HepG2 (cell line): ENCODE measurements at regions not wholly inside any gene's neighbourhood (a gene's known extent, or its start where the extent isn't known, plus 50 kb on each side); places are given as distances from the start of the nearest gene placed in this dataset.

Experiments
- BCL6 ChIP-seq: IDR thresholded peaks from 2 replicates; pipeline ENCODE4 v1.6.1; 2016; ENCODE audit warnings: missing genetic modification reagents, missing compliant biosample characterization
- BRD4 ChIP-seq: sonication (generic); formaldehyde crosslinking; IDR thresholded peaks from 2 replicates; pipeline ENCODE4 v1.4.0; 2020; ENCODE audit warnings: missing genetic modification reagents
- HCFC1 ChIP-seq: fragments of 150-350 bp; IDR thresholded peaks from 2 replicates; pipeline ENCODE4 v1.6.1; 2014; ENCODE audit warnings: low read depth, low read length
- MIER2 ChIP-seq: IDR thresholded peaks from 2 replicates; pipeline ENCODE4 v1.6.1; 2016; ENCODE audit warnings: missing biosample characterization, missing genetic modification reagents
- MXI1 ChIP-seq: IDR thresholded peaks from 3 replicates; pipeline ENCODE4 v1.6.1; 2012; ENCODE audit warnings: low read depth, low read length, inconsistent platforms, borderline replicate concordance
- POLR2A ChIP-seq, 2 experiments: IDR thresholded peaks; 2 replicates each; pipeline ENCODE4 v1.6.1; 2011; ENCODE audit warnings: low read depth in 2 of 2, low read length in 2 of 2, mild to moderate bottlenecking in 1 of 2, moderate library complexity in 1 of 2; ENCODE audit not compliant: insufficient read depth in 1 of 2
- TGIF2 ChIP-seq: IDR thresholded peaks from 2 replicates; pipeline ENCODE4 v1.6.1; 2016; ENCODE audit warnings: control low read depth, missing compliant biosample characterization
- TOPORS ChIP-seq: sonication (generic); formaldehyde crosslinking; IDR thresholded peaks from 2 replicates; pipeline ENCODE4 v1.8.0; 2023; ENCODE audit warnings: mild to moderate bottlenecking, missing genetic modification reagents
- ZNF282 ChIP-seq: fragments of 450-650 bp; IDR thresholded peaks from 2 replicates; pipeline ENCODE4 v1.6.1; 2018; ENCODE audit not compliant: partially characterized antibody
- ZNF580 ChIP-seq: IDR thresholded peaks from 2 replicates; pipeline ENCODE4 v1.6.1; 2016; ENCODE audit warnings: low read depth, borderline replicate concordance
- TF ChIP-seq, protein P1 (sequence below): sonication (generic); formaldehyde crosslinking; IDR thresholded peaks from 2 replicates; pipeline ENCODE4 v1.5.0; 2020; ENCODE audit warnings: mild to moderate bottlenecking, missing genetic modification reagents, moderate library complexity
- TF ChIP-seq, protein P2 (sequence below): sonication (generic); formaldehyde crosslinking; IDR thresholded peaks from 2 replicates; pipeline ENCODE4 v1.8.0; 2022; ENCODE audit warnings: mild to moderate bottlenecking, missing genetic modification reagents, moderate library complexity
- TF ChIP-seq, protein P3 (sequence below): sonication (generic); formaldehyde crosslinking; IDR thresholded peaks from 2 replicates; pipeline ENCODE4 v1.5.0; 2020; ENCODE audit warnings: mild to moderate bottlenecking, missing genetic modification reagents, borderline replicate concordance

GRCh38 chr2:150003544-150003943, 416.0 kb upstream of the MMADHC start:
- TF ChIP-seq HCFC1 (no peak), TOPORS (CRISPR knock-in tag) (no peak), MXI1 (no peak), BRD4 (CRISPR knock-in tag) (no peak), MIER2 (CRISPR knock-in tag) (no peak), ZNF580 (CRISPR knock-in tag) (no peak), ZNF282 (no peak), BCL6 (CRISPR knock-in tag) (no peak), TGIF2 (CRISPR knock-in tag) (no peak), POLR2A (IDR thresholded peaks at IDR 0.05; ENCODE audit: insufficient read depth in 1 of 2, low read depth in 2 of 2, low read length in 2 of 2) (no peak)
- TF ChIP-seq, protein P1, sequence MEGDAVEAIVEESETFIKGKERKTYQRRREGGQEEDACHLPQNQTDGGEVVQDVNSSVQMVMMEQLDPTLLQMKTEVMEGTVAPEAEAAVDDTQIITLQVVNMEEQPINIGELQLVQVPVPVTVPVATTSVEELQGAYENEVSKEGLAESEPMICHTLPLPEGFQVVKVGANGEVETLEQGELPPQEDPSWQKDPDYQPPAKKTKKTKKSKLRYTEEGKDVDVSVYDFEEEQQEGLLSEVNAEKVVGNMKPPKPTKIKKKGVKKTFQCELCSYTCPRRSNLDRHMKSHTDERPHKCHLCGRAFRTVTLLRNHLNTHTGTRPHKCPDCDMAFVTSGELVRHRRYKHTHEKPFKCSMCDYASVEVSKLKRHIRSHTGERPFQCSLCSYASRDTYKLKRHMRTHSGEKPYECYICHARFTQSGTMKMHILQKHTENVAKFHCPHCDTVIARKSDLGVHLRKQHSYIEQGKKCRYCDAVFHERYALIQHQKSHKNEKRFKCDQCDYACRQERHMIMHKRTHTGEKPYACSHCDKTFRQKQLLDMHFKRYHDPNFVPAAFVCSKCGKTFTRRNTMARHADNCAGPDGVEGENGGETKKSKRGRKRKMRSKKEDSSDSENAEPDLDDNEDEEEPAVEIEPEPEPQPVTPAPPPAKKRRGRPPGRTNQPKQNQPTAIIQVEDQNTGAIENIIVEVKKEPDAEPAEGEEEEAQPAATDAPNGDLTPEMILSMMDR (CRISPR knock-in tag) = no peak
- TF ChIP-seq, protein P2, sequence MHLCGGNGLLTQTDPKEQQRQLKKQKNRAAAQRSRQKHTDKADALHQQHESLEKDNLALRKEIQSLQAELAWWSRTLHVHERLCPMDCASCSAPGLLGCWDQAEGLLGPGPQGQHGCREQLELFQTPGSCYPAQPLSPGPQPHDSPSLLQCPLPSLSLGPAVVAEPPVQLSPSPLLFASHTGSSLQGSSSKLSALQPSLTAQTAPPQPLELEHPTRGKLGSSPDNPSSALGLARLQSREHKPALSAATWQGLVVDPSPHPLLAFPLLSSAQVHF (CRISPR knock-in tag) = no peak
- TF ChIP-seq, protein P3, sequence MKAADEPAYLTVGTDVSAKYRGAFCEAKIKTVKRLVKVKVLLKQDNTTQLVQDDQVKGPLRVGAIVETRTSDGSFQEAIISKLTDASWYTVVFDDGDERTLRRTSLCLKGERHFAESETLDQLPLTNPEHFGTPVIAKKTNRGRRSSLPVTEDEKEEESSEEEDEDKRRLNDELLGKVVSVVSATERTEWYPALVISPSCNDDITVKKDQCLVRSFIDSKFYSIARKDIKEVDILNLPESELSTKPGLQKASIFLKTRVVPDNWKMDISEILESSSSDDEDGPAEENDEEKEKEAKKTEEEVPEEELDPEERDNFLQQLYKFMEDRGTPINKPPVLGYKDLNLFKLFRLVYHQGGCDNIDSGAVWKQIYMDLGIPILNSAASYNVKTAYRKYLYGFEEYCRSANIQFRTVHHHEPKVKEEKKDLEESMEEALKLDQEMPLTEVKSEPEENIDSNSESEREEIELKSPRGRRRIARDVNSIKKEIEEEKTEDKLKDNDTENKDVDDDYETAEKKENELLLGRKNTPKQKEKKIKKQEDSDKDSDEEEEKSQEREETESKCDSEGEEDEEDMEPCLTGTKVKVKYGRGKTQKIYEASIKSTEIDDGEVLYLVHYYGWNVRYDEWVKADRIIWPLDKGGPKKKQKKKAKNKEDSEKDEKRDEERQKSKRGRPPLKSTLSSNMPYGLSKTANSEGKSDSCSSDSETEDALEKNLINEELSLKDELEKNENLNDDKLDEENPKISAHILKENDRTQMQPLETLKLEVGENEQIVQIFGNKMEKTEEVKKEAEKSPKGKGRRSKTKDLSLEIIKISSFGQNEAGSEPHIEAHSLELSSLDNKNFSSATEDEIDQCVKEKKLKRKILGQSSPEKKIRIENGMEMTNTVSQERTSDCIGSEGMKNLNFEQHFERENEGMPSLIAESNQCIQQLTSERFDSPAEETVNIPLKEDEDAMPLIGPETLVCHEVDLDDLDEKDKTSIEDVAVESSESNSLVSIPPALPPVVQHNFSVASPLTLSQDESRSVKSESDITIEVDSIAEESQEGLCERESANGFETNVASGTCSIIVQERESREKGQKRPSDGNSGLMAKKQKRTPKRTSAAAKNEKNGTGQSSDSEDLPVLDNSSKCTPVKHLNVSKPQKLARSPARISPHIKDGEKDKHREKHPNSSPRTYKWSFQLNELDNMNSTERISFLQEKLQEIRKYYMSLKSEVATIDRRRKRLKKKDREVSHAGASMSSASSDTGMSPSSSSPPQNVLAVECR (CRISPR knock-in tag) = no peak
